ENCODE measurements at regions not wholly inside any gene's neighbourhood (a gene's known extent, or its start where the extent isn't known, plus 50 kb on each side); places are given as distances from the start of the nearest gene placed in this dataset.
"Not testable (repeated sequence)": the region's sequence is repeated elsewhere in the genome, so short reads cannot be mapped to it uniquely, and the experiment has no call there.

DNA sequence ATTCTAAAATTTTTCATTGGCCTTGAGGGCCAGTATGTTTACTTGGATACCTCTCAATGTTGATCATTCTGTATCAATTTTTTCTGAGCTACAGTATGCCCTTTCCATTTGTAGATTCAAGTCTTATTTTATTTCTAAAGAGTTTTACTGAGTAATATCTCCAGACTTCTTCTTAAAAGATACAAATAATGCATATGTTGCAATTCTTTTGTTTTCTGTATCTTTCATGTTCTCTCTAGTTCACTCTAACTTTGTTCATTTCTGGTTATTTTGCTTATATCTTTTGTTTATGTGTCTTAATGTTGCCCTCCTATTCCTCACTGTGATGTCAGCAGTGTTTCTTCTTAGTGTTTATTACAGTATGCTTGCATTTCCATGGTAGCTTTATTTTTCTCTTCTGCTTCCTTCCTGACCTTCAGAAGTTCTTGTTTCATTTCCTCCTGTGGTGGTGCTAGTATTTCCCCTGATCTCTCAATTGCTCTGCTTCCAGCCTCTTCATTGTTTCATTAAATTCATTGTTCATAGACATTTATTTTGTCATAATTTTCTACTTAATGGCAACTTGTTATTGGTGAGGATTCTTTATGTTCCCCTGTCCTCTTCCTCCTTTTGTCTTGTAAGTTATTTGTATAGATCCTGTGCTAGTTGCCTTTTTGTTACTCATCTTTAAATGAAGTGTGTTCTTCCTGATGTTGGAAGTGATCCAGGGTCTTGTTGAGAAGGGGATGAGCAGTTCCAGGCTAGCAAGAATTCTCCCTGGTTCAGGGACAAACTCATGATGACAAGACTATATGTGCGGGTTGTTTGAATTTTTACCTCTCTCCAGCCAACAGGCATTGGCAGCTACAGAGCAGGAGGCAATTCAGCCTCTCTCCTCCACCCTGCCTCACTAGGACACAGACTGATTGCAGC, 160.8 kb downstream of the DEPDC1B start:
- WGBS, result 58% methylated on average over 1 of the region's 1 CpG
- no peak overlapping the region for H3K4me3 ChIP-seq
- no peak for TF ChIP-seq EP300 (IDR thresholded peaks at IDR 0.05)
- no peak for TF ChIP-seq POLR2AphosphoS5 (IDR thresholded peaks at IDR 0.05)
- TF ChIP-seq, protein P1, sequence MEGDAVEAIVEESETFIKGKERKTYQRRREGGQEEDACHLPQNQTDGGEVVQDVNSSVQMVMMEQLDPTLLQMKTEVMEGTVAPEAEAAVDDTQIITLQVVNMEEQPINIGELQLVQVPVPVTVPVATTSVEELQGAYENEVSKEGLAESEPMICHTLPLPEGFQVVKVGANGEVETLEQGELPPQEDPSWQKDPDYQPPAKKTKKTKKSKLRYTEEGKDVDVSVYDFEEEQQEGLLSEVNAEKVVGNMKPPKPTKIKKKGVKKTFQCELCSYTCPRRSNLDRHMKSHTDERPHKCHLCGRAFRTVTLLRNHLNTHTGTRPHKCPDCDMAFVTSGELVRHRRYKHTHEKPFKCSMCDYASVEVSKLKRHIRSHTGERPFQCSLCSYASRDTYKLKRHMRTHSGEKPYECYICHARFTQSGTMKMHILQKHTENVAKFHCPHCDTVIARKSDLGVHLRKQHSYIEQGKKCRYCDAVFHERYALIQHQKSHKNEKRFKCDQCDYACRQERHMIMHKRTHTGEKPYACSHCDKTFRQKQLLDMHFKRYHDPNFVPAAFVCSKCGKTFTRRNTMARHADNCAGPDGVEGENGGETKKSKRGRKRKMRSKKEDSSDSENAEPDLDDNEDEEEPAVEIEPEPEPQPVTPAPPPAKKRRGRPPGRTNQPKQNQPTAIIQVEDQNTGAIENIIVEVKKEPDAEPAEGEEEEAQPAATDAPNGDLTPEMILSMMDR (IDR thresholded peaks at IDR 0.05), result no peak
- TF ChIP-seq POLR2A (IDR thresholded peaks at IDR 0.05), result no peak

DNA sequence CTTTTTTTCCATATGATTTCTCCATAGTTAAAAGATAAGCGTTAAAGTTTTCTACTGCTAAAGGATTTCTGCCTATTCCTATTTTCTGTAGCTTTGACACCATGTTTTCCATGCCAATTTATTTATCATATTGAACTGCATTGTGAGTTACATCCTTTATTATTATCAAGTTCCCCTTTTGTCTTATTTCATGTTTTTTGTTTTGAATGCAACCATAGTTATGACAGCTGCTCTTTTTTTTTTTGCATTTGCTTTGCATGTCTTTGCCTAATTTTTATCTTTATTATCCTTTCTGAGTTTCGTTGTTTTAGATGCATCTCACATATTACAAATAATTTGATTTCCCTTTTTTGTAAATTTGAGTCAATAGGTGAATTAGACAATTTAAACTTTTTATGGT, 161.5 kb downstream of the DEPDC1B start:
- 86% methylated on average over 2 of the region's 2 CpGs for WGBS
- no peak for DNase-seq (ENCODE audit: low spot score in 2 of 2)
- H3K9me3 ChIP-seq, result no peaks in the 10 kb centered on the region
- H3K4me1 ChIP-seq, result no peaks in the 10 kb centered on the region
- H3K36me3 ChIP-seq, result no peaks in the 10 kb centered on the region
- no peaks in the 10 kb centered on the region for H3K27me3 ChIP-seq
- H3K27ac ChIP-seq, result no peak overlapping the region
- TF ChIP-seq, protein P1 (IDR thresholded peaks at IDR 0.05), result no peak
- TF ChIP-seq EP300 (IDR thresholded peaks at IDR 0.05), result no peak
- TF ChIP-seq POLR2A (IDR thresholded peaks at IDR 0.05), result no peak
- TF ChIP-seq POLR2AphosphoS5 (IDR thresholded peaks at IDR 0.05), result no peak
- no peak overlapping the region for H3K4me3 ChIP-seq

More for the DNA sequence above, 160.8 kb downstream of the DEPDC1B start:
- DNase-seq (ENCODE audit: low spot score in 2 of 2), result no peak
- Histone ChIP-seq H3K4me1 (no peaks in the 10 kb centered on the region), H3K27me3 (no peaks in the 10 kb centered on the region), H3K27ac (no peak overlapping the region), H3K36me3 (no peaks in the 10 kb centered on the region), H3K9me3 (no peaks in the 10 kb centered on the region)

DNA sequence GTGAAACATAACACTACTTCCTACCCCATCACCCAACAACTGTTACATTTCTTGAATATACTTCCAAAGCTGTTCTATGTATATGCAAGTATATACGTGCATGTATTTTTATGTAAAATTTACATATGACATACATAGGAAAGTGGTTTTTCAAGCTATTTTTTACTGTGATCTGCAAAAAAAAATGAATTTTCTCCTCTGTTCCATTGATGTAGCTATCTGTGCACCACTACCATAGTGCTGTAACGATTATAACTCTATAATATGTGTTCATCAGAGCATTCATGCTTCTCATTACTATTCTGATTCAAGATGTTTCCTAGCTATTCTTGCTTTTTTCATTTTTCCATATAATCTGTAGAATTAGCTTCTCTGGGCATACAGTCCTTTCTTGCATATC, 164.0 kb downstream of the DEPDC1B start:
- no peak for DNase-seq (ENCODE audit: low spot score in 2 of 2)
- TF ChIP-seq EP300 (IDR thresholded peaks at IDR 0.05), result no peak
- TF ChIP-seq POLR2A (IDR thresholded peaks at IDR 0.05), result no peak
- TF ChIP-seq POLR2AphosphoS5 (IDR thresholded peaks at IDR 0.05), result no peak
- TF ChIP-seq, protein P1 (IDR thresholded peaks at IDR 0.05), result no peak

DNA sequence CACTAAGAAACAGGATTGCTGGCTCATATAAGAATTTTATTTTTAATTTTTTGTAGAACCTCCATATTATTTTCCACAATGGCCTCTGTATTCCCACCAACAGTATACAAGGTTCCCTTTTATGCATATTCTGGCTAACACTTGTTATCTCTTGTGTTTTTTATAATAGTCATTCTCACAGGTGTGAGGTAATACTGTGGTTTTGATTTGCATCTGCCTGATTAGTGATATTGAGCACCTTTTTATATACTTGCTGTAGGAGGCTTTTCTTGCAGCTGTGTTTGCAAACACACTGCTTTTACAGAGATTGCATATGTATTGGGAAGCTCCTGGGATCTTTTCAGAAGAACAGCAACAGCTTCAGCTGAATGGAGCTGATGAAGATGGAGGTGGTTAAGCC, 164.8 kb downstream of the DEPDC1B start:
- Histone ChIP-seq H3K9me3 (no peaks in the 10 kb centered on the region), H3K27me3 (no peaks in the 10 kb centered on the region), H3K36me3 (no peaks in the 10 kb centered on the region), H3K4me1 (no peaks in the 10 kb centered on the region), H3K27ac (no peak overlapping the region), H3K4me3 (no peak overlapping the region)
- TF ChIP-seq, protein P1 (IDR thresholded peaks at IDR 0.05), result no peak
- TF ChIP-seq POLR2A (IDR thresholded peaks at IDR 0.05) (no peak), EP300 (IDR thresholded peaks at IDR 0.05) (no peak), POLR2AphosphoS5 (IDR thresholded peaks at IDR 0.05) (no peak)
- no peak for DNase-seq (ENCODE audit: low spot score in 2 of 2)

More for the DNA sequence above, 164.0 kb downstream of the DEPDC1B start:
- Histone ChIP-seq H3K9me3 (no peaks in the 10 kb centered on the region), H3K4me3 (no peak overlapping the region), H3K27ac (no peak overlapping the region), H3K27me3 (no peaks in the 10 kb centered on the region), H3K4me1 (no peaks in the 10 kb centered on the region), H3K36me3 (no peaks in the 10 kb centered on the region)
- 86% methylated on average over 2 of the region's 2 CpGs for WGBS

DNA sequence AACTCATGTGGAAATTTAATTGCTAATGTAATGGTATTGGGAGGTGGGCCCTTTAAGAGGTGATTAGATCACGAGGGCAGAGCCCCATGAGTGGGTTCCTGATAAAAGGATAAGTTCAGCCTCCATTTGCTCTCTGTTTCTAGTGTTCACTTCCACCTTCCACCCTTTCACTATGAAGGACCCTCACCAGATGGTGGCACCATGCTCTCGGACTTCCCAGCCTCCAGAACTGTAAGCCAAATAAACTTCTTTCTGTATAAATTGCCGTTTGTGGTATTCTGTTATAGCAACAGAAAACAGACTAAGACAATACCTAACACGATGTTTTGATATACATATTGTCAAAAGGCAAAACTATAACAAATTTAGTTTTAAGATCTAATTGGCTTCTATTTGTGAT, 166.2 kb downstream of the DEPDC1B start:
- Histone ChIP-seq H3K9me3 (no peaks in the 10 kb centered on the region), H3K4me1 (no peaks in the 10 kb centered on the region), H3K4me3 (no peak overlapping the region), H3K27ac (no peak overlapping the region), H3K36me3 (no peaks in the 10 kb centered on the region), H3K27me3 (no peaks in the 10 kb centered on the region)
- 82% methylated on average over 4 of the region's 4 CpGs for WGBS
- no peak for TF ChIP-seq EP300 (IDR thresholded peaks at IDR 0.05)
- TF ChIP-seq, protein P1 (IDR thresholded peaks at IDR 0.05), result no peak
- no peak for TF ChIP-seq POLR2AphosphoS5 (IDR thresholded peaks at IDR 0.05)
- no peak for TF ChIP-seq POLR2A (IDR thresholded peaks at IDR 0.05)
- DNase-seq (ENCODE audit: low spot score in 2 of 2), result no peak

DNA sequence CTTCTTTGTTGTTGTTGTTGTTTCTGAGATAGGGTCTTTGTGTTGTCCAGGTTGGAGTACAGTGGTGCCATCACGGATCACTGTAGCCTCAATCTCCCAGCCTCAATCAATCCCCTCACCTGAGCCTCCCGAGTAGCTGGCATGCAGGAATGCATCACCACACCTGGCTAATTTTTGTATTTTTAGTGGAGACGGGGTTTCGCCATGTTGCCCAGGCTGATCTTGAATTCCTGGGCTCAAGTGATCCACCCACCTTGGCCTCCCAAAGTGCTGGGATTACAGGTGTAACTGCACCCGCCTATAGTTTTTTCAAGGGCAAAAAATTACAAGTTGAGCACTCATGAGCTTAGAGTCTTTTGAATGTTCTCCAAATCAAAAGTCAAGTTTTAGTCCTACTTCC, 167.2 kb downstream of the DEPDC1B start:
- DNase-seq (ENCODE audit: low spot score in 2 of 2); H3K27me3 ChIP-seq; H3K4me3 ChIP-seq; H3K9me3 ChIP-seq; H3K36me3 ChIP-seq; H3K27ac ChIP-seq; H3K4me1 ChIP-seq: not testable (repeated sequence)
- 90% methylated on average over 5 of the region's 5 CpGs for WGBS

DNA sequence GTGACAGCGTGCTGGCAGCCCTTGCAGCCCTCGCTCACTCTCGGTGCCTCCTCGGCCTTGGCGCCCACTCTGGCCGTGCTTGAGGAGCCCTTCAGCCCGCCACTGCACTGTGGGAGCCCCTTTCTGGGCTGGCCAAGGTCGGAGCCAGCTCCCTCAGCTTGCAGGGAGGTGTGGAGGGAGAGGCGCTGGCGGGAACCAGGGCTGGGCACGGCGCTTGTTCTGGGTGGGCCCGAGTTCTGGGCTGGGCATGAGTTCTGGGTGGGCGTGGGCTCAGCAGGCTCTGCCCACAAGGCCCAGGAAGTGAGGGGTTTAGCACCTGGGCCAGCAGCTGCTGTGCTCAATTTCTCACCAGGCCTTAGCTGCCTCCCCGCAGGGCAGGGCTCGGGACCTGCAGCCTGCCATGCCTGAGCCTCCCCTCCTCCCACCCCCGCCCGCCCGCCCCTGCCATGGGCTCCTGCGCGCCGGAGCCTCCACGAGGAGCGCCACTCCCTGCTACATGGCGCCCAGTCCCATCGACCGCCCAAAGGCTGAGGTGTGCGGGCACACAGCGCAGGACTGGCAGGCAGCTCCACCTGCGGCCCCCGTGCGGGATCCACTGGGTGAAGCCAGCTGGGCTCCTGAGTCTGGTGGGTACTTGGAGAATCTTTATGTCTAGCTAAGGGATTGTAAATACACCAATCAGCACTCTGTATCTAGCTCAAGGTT, 169.7 kb downstream of the DEPDC1B start:
- H3K36me3 ChIP-seq; DNase-seq (ENCODE audit: low spot score in 2 of 2): not testable (repeated sequence)
- WGBS, result 90% methylated on average over 12 of the region's 32 CpGs

More for the DNA sequence above, 169.7 kb downstream of the DEPDC1B start:
- H3K27me3 ChIP-seq, H3K4me1 ChIP-seq, H3K27ac ChIP-seq, H3K9me3 ChIP-seq, H3K4me3 ChIP-seq: not testable (repeated sequence)

Data from suprapubic skin (tissue), 4 donors.